SU-DHL-6 (cell line): ENCODE measurements at regions not wholly inside any gene's neighbourhood (a gene's known extent, or its start where the extent isn't known, plus 50 kb on each side); places are given as distances from the start of the nearest gene placed in this dataset.

Experiments
- H2AFZ ChIP-seq: fragments of 200-600 bp; sonication (generic); 2 replicates; pipeline ENCODE4 v1.6.1; 2014; ENCODE audit warnings: low read depth, mild to moderate bottlenecking, moderate library complexity, mixed read lengths, antibody characterized with exemption, low read length; ENCODE audit not compliant: severe bottlenecking
- H3F3A ChIP-seq: fragments of 200-600 bp; shearing (Covaris generic); 2 replicates; pipeline ENCODE4 v1.6.0; 2016; ENCODE audit warnings: antibody characterized with exemption, mild to moderate bottlenecking; ENCODE audit not compliant: insufficient read depth
- H3K27ac ChIP-seq: fragments of 200-600 bp; sonication (generic); 2 replicates; pipeline ENCODE4 v1.5.1; 2016; ENCODE audit warnings: low read depth, mild to moderate bottlenecking, low read length, moderate library complexity, mixed read lengths
- H3K27me3 ChIP-seq: fragments of 200-600 bp; sonication (generic), shearing (Covaris generic); 2 replicates; pipeline ENCODE4 v1.6.0; 2014; ENCODE audit warnings: mild to moderate bottlenecking, low read length
- H3K36me3 ChIP-seq: fragments of 200-600 bp; sonication (generic); 2 replicates; pipeline ENCODE4 v1.6.1; 2014; ENCODE audit warnings: mild to moderate bottlenecking, low read length, mixed read lengths
- H3K4me2 ChIP-seq: fragments of 300-600, 200-600 bp; shearing (Covaris generic), sonication (generic); 2 replicates; pipeline ENCODE4 v1.6.0; 2014; ENCODE audit warnings: low read length, low read depth, mild to moderate bottlenecking; ENCODE audit not compliant: poor library complexity, severe bottlenecking
- H3K4me3 ChIP-seq: fragments of 200-600 bp; sonication (generic); 2 replicates; pipeline ENCODE4 v1.5.1; 2014; ENCODE audit warnings: antibody characterized with exemption, low read length, mild to moderate bottlenecking, mixed read lengths; ENCODE audit not compliant: insufficient read depth, poor library complexity, severe bottlenecking
- H3K79me2 ChIP-seq: fragments of 200-600 bp; sonication (generic); 2 replicates; pipeline ENCODE4 v1.6.1; 2014; ENCODE audit warnings: mild to moderate bottlenecking, low read length, moderate library complexity; ENCODE audit not compliant: insufficient read depth
- H3K9ac ChIP-seq: fragments of 200-600 bp; sonication (generic); 2 replicates; pipeline ENCODE4 v1.7.0; 2014; ENCODE audit warnings: mild to moderate bottlenecking, low read length
- H3K9me2 ChIP-seq: fragments of 200-600 bp; sonication (generic); replicated peaks from 2 replicates; pipeline ENCODE4 v1.6.1; 2014; ENCODE audit warnings: low read length; ENCODE audit not compliant: insufficient read depth
- H3K9me3 ChIP-seq: fragments of 200-600 bp; sonication (generic); 2 replicates; pipeline ENCODE4 v1.6.1; 2014; ENCODE audit warnings: low read length, mixed read lengths; ENCODE audit not compliant: insufficient read depth
- H4K20me1 ChIP-seq: fragments of 200-600 bp; sonication (generic); 2 replicates; pipeline ENCODE4 v1.6.1; 2014; ENCODE audit warnings: low read depth, mild to moderate bottlenecking, antibody characterized with exemption, low read length, moderate library complexity, mixed read lengths
- EZH2phosphoT487 ChIP-seq: fragments of 200-600 bp; sonication (generic), shearing (Covaris generic); conservative IDR thresholded peaks from 2 replicates; pipeline ENCODE4 v1.6.1; 2018; ENCODE audit warnings: mild to moderate bottlenecking, antibody characterized with exemption, low read length, moderate library complexity, mixed read lengths
- TF ChIP-seq, protein P1 (sequence below): fragments of 200-600 bp; sonication (generic); IDR thresholded peaks from one replicate; pipeline ENCODE4 v1.5.1; 2017; ENCODE audit warnings: antibody characterized with exemption, mild to moderate bottlenecking, low read length, moderate library complexity; ENCODE audit not compliant: insufficient read depth, poor library complexity, severe bottlenecking

GRCh38 chr11:71304045-71304444 lies 51.7 kb upstream of the SHANK2 start:
- no peak for TF ChIP-seq EZH2phosphoT487
- TF ChIP-seq, protein P1, sequence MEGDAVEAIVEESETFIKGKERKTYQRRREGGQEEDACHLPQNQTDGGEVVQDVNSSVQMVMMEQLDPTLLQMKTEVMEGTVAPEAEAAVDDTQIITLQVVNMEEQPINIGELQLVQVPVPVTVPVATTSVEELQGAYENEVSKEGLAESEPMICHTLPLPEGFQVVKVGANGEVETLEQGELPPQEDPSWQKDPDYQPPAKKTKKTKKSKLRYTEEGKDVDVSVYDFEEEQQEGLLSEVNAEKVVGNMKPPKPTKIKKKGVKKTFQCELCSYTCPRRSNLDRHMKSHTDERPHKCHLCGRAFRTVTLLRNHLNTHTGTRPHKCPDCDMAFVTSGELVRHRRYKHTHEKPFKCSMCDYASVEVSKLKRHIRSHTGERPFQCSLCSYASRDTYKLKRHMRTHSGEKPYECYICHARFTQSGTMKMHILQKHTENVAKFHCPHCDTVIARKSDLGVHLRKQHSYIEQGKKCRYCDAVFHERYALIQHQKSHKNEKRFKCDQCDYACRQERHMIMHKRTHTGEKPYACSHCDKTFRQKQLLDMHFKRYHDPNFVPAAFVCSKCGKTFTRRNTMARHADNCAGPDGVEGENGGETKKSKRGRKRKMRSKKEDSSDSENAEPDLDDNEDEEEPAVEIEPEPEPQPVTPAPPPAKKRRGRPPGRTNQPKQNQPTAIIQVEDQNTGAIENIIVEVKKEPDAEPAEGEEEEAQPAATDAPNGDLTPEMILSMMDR, result no peak
- Histone ChIP-seq H3K27ac (no peak overlapping the region), H3K27me3 (no peaks in the 10 kb centered on the region), H3K36me3 (no peaks in the 10 kb centered on the region), H4K20me1 (no peaks in the 10 kb centered on the region), H3K4me3 (no peak overlapping the region), H3K9ac (no peak overlapping the region), H2AFZ (no peak overlapping the region), H3K9me3 (no peaks in the 10 kb centered on the region), H3K79me2 (no peaks in the 10 kb centered on the region), H3K9me2 (no peaks in the 10 kb centered on the region), H3K4me2 (no peak overlapping the region), H3F3A (no peaks in the 10 kb centered on the region)

DNA sequence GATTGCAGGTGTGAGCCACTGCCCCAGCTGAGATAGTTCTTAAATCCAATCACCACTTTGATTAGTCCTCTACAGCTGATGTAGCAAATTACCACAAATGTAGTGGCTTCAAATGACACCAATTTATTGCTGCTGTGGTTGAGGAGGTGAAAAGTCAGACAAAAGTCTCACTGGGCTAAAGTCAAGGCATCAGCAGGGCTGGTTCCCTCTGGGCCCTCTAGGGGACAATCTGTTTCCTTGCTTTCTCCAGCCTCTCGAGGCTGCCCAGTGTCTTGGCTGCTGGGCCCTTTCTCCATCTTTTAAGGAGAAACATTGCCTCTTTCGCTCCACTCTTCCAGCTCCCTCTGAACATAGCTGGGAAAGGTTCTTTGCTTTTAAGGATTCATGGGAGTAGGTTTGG lies 50.5 kb upstream of the SHANK2 start:
- Histone ChIP-seq H3K27ac (no peak overlapping the region), H3K4me2 (no peak overlapping the region), H3K9me2 (no peaks in the 10 kb centered on the region), H3K36me3 (no peaks in the 10 kb centered on the region), H2AFZ (no peak overlapping the region), H3K27me3 (no peaks in the 10 kb centered on the region), H4K20me1 (no peaks in the 10 kb centered on the region), H3F3A (no peaks in the 10 kb centered on the region), H3K9me3 (no peaks in the 10 kb centered on the region), H3K9ac (no peak overlapping the region), H3K79me2 (no peaks in the 10 kb centered on the region), H3K4me3 (no peak overlapping the region)
- TF ChIP-seq, protein P1, result no peak
- TF ChIP-seq EZH2phosphoT487, result no peak

GRCh38 chr11:71302534-71302909 lies 50.1 kb upstream of the SHANK2 start:
- no peak overlapping the region for H2AFZ ChIP-seq
- no peaks in the 10 kb centered on the region for H3K79me2 ChIP-seq
- H3K27me3 ChIP-seq, result no peaks in the 10 kb centered on the region
- no peak for TF ChIP-seq EZH2phosphoT487
- TF ChIP-seq, protein P1, result no peak
- no peaks in the 10 kb centered on the region for H3K9me3 ChIP-seq
- H3K27ac ChIP-seq, result no peak overlapping the region
- H3F3A ChIP-seq, result no peaks in the 10 kb centered on the region
- H3K36me3 ChIP-seq, result no peaks in the 10 kb centered on the region
- no peak overlapping the region for H3K9ac ChIP-seq
- no peaks in the 10 kb centered on the region for H4K20me1 ChIP-seq
- no peaks in the 10 kb centered on the region for H3K9me2 ChIP-seq
- no peak overlapping the region for H3K4me3 ChIP-seq
- no peak overlapping the region for H3K4me2 ChIP-seq
